ENCODE measurements at regions not wholly inside any gene's neighbourhood (a gene's known extent, or its start where the extent isn't known, plus 50 kb on each side); places are given as distances from the start of the nearest gene placed in this dataset.

- intact Hi-C loops (cut with DNase I, micrococcal nuclease), result no loop called here
- Histone ChIP-seq H3K9me3 (peaks cover 11% of the 10 kb centered on the region), H3K4me1 (ENCODE audit: low read depth) (no peaks in the 10 kb centered on the region), H3K36me3 (ENCODE audit: low read depth) (no peaks in the 10 kb centered on the region), H3K4me3 (no peak overlapping the region)
- DNase-seq, result peak in 1 of 3 donors; percentile 38
- TF ChIP-seq, protein P1, sequence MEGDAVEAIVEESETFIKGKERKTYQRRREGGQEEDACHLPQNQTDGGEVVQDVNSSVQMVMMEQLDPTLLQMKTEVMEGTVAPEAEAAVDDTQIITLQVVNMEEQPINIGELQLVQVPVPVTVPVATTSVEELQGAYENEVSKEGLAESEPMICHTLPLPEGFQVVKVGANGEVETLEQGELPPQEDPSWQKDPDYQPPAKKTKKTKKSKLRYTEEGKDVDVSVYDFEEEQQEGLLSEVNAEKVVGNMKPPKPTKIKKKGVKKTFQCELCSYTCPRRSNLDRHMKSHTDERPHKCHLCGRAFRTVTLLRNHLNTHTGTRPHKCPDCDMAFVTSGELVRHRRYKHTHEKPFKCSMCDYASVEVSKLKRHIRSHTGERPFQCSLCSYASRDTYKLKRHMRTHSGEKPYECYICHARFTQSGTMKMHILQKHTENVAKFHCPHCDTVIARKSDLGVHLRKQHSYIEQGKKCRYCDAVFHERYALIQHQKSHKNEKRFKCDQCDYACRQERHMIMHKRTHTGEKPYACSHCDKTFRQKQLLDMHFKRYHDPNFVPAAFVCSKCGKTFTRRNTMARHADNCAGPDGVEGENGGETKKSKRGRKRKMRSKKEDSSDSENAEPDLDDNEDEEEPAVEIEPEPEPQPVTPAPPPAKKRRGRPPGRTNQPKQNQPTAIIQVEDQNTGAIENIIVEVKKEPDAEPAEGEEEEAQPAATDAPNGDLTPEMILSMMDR (IDR thresholded peaks at IDR 0.05), result no peak
- ATAC-seq, result no peak
These were observed 285.9 kb downstream of the CHL1 start for GRCh38 chr3:482479-482878.

DNA sequence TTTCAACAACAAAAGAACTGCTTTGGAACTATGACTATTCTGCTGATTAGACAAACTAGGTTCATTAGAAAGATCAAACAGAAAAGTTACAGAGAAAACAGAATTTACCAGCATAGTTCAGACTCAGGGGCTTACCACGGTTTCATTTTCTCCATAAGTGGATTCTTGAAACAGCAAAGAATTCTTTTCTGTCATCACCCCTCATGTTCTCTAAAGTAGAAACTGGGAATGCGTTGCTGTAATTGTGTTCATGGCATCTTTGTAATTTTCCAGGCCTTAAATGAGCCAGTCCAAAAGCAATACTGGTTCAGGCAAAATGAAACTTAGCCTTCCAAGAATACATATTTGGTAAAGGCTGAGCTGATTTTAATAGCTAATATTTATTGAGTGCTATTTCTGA is 287.8 kb downstream of the CHL1 start:
- Histone ChIP-seq H3K4me3 (no peak overlapping the region), H3K9me3 (peaks cover 3% of the 10 kb centered on the region), H3K36me3 (ENCODE audit: low read depth) (no peaks in the 10 kb centered on the region), H3K4me1 (ENCODE audit: low read depth) (no peaks in the 10 kb centered on the region)
- ATAC-seq (no peak), DNase-seq (no peak)
- intact Hi-C loops (cut with DNase I, micrococcal nuclease), result no loop called here
- TF ChIP-seq, protein P1 (IDR thresholded peaks at IDR 0.05), result no peak

DNA sequence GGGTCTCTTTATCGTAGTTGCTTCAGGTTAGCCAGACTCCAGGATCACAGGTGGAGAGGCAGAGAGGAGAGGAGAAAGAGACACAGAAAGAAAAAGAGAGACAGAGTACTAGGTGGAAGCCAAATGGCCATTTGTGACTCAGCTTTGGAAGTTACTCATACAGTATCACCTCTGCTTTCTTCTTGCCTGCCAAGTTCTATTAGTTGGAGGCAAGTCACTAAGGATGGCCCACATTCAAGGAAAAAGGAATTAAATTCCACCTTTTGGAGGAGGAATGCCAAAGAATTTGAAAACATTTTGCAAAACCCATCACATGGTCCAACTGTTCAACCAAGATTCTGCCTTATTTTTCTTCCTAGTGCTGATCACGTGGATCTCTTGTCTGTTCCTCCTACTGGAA is 291.1 kb downstream of the CHL1 start:
- TF ChIP-seq, protein P1 (IDR thresholded peaks at IDR 0.05), result no peak

GRCh38 chr3:492586-493316 is 296.2 kb downstream of the CHL1 start:
- DNase-seq (no peak), ATAC-seq (no peak)
- no peaks in the 10 kb centered on the region for H3K9me3 ChIP-seq
- H3K4me1 ChIP-seq (ENCODE audit: low read depth), result no peaks in the 10 kb centered on the region
- H3K4me3 ChIP-seq, result no peak overlapping the region
- intact Hi-C loops (cut with DNase I, micrococcal nuclease), result no loop called here
- H3K36me3 ChIP-seq (ENCODE audit: low read depth), result no peaks in the 10 kb centered on the region
- TF ChIP-seq, protein P1 (IDR thresholded peaks at IDR 0.05), result no peak

More for the DNA sequence above, 291.1 kb downstream of the CHL1 start:
- ATAC-seq (no peak), DNase-seq (no peak)
- Histone ChIP-seq H3K4me3 (no peak overlapping the region), H3K36me3 (ENCODE audit: low read depth) (no peaks in the 10 kb centered on the region), H3K4me1 (ENCODE audit: low read depth) (no peaks in the 10 kb centered on the region), H3K9me3 (no peaks in the 10 kb centered on the region)
- intact Hi-C loops (cut with DNase I, micrococcal nuclease), result no loop called here

DNA sequence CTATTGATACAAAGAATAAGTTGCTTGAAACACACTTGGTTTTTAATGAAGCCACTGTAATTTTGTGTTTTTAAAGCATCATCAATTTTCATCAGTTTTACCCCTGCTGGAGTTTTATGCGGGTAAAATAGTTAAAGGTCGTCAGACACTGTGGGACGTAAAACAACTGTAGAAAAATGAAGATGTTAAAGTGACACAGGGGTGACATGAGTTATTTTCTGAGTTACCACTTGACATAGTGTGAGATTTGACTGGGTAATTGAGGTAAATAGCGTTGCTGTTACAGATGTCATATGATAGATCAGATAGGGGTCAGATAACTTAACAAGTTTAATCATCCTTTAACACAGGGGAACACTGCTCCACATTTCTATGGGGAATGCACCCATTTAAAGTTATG is 297.6 kb downstream of the CHL1 start:
- no peaks in the 10 kb centered on the region for H3K36me3 ChIP-seq (ENCODE audit: low read depth)
- ATAC-seq (no peak), DNase-seq (no peak)
- no peaks in the 10 kb centered on the region for H3K9me3 ChIP-seq
- intact Hi-C loops (cut with DNase I, micrococcal nuclease), result no loop called here
- H3K4me1 ChIP-seq (ENCODE audit: low read depth), result no peaks in the 10 kb centered on the region
- TF ChIP-seq, protein P1 (IDR thresholded peaks at IDR 0.05), result no peak
- no peak overlapping the region for H3K4me3 ChIP-seq

Data from mucosa of descending colon (tissue), 3 donors.